NCI-H1092 (cell line): ENCODE measurements at regions not wholly inside any gene's neighbourhood (a gene's known extent, or its start where the extent isn't known, plus 50 kb on each side); places are given as distances from the start of the nearest gene placed in this dataset.

Experiments used
- DNase-seq: peaks from one replicate; lab custom pipeline; 2025; lab: John Stamatoyannopoulos, UW

DNA sequence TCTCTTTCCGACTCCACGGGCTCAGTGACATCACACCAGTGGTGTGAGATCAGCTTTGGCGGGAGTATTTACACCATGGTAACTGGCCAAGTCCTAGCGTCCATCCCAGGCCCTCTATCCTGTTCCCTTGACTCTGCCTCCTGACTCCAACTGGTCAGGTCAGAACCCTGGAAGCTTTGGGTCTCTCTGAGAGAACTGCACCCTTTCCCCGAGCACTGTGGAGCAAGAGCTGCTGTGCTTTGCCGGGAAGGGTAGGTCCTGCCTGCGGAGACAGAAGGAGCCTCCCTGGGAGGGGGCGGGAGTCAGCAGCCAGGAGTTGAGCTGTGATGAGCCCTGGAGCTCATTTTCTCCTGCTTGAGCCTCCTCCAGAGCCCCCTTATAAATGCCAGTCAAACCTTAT lies 212.1 kb upstream of the TNRC6C start:
- DNase-seq = no peak

GRCh38 chr17:77746896-77747554 lies 211.5 kb upstream of the TNRC6C start:
- DNase-seq = no peak

DNA sequence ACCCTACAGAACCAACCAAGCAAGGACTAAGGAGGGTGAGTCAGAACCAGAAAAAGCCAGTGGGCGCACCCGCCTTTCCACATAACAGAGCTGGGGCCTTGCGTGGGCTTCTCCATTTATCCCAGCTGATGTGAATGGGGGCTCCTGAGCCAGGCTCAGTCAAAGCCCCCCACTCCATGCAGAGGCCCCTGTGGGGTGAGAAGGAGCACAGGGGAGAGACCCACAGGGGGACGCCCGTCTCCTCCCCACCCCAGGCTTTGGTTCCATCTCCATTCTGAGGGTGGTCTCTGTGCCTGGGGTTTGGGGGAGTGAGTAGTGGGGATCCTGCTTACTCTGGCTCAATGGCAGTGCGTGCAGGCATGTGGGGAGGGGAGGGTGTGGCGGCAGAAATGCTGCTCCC lies 210.1 kb upstream of the TNRC6C start:
- no peak for DNase-seq

GRCh38 chr17:77749321-77749751 lies 209.2 kb upstream of the TNRC6C start:
- no peak for DNase-seq

- DNase-seq = no peak
Observed at GRCh38 chr17:77749989-77750388, 208.5 kb upstream of the TNRC6C start.

DNA sequence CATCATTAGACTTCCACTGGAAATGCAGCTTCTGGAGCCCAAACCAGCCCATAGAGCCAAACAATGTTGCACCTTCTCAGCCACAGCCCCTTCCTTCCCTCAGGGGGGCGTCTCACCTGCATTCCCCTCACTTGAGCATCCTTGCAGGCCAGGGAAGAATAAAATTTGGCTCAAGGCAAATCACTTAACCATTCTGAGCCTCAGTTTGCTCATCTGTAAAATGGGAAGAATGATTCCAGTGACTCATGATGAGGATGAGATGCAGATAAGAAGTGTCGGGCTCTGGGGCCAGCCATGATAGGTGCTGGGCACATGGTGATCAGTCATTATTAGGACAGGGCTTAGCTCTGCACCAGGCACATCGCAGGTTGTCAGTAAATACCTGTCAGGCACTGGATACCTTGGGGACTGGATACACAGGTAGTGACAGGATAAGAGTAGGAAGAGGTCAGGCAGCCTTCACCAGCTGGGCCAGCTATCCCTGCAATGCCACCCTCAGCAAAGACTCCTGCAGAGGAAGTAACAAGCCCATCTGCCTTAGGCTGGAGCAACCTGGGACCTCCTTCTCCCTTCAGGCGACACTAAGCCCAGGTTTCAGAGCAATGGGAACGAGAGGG lies 208.0 kb upstream of the TNRC6C start:
- DNase-seq = no peak

GRCh38 chr17:77753246-77753645 lies 205.3 kb upstream of the TNRC6C start:
- no peak for DNase-seq

DNA sequence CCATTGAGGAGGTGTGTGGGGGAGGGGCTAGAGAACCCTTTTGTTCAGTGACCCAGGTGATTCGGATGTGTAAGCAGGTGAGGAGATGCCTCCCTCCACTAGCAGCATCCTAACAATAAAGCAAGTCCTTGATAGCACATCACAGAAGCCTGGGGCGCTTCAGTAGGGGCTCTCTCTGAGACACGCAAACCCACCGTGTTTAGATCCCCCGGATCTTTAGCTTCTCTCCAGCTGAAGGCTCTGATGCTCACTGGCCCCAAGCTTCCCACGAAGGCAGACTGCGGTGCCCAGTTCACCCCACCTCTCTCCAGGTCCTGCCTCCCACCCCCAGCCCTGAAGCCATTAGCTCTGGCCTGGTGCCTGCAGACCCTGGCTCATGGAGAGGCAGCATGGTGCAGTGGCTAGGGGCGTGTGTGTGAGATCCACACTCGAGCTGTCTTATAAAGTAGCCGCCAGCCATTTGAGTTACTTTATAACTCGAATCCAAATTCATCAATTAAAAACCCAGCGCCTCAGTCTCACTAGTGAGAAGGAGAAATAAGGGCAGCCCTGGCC lies 204.7 kb upstream of the TNRC6C start:
- no peak for DNase-seq

DNA sequence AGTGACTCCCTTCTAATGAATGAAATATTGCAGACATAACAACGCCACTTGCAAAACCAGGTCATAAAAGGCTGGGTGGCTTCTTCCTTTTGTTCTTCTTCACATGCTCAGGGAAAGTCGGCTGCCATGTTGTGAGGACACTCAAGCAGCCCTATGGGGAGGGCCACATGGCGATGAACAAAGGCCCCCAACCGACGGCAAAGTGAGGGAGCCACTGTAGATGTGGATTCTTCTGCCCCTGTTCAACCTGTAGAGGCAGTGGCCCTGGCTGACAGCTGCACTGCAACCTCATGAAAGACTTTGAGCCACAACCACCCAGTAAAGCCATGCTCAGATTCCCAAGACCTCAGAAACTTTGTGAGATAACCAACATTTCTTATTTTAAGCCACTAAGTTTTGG lies 203.5 kb upstream of the TNRC6C start:
- DNase-seq = no peak

- DNase-seq = no peak
Observed at GRCh38 chr17:77755410-77755963, 203.0 kb upstream of the TNRC6C start.

- no peak for DNase-seq
Observed at GRCh38 chr17:77756028-77756427, 202.5 kb upstream of the TNRC6C start.

DNA sequence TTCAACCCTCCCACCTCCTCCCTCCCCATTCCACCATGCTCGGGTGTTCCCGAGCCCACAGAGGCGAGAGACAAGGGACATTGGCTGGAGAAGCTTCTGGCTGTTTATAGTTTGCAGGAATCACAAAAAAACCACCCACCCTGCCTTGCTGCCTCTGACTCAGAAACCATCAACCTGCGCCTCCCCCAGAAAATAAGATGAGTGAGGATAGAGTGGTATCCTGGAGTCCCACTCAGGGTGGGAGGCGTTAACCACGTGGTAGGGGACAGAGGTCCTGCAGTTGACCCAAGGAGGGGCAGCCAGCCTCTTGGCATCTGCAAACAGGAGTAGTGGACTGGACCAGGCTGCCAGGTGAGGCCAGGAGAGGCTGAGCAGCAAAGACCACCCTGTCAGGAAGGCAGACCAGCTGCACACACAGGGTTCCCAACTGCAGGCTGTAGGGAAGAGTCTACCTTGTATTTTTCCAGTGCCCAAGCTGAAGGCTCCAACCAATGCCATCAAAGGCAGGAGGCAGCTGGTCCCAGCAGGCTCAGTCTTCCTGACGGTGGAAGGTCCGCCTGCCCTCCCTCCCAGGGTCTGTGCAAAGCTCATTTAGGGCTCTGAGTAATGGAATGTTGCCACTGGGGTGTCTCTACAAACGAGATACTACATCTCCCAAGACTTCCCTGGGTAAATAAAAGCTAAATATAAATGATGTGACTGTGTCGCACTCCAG lies 201.5 kb upstream of the TNRC6C start:
- DNase-seq = no peak

DNA sequence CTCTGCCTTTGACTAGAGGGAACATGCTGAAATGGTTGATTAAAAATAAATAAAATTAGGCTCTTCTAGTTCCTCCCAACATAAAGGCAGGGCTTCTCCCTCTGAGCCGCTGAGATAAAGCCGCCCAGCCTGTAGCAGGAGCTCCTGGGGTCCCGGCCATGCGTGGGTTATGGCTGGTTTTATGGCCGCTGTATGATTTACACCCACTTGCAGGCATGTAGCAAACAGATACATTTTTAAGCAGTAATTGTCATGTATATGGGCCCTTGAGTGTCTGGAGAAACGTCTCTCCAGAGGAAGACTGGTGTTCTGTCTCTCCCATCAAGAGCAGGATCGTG lies 201.0 kb upstream of the TNRC6C start:
- DNase-seq = no peak

GRCh38 chr17:77763023-77763422 lies 195.5 kb upstream of the TNRC6C start:
- no peak for DNase-seq

- DNase-seq = no peak
Observed at GRCh38 chr17:77763575-77763974, 194.9 kb upstream of the TNRC6C start.

- DNase-seq = no peak
Observed at GRCh38 chr17:77765292-77765691, 193.2 kb upstream of the TNRC6C start.

DNA sequence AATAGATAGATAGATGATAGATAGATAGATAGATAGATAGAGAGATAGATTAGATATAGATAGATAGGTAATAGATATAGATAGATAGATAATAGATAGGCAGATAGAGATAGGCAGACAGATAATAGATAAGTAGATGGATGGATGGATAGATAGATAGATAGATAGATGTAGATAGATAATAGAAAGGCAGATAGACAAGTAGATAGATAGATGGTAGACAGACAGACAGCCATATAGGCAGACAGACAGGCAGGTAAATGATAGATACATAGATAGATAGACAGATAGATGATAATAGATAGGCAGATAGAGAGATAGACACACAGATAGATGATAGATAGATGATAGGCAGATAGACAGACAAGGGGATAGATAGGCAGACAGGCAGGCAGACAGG lies 191.4 kb upstream of the TNRC6C start:
- DNase-seq = no peak

DNA sequence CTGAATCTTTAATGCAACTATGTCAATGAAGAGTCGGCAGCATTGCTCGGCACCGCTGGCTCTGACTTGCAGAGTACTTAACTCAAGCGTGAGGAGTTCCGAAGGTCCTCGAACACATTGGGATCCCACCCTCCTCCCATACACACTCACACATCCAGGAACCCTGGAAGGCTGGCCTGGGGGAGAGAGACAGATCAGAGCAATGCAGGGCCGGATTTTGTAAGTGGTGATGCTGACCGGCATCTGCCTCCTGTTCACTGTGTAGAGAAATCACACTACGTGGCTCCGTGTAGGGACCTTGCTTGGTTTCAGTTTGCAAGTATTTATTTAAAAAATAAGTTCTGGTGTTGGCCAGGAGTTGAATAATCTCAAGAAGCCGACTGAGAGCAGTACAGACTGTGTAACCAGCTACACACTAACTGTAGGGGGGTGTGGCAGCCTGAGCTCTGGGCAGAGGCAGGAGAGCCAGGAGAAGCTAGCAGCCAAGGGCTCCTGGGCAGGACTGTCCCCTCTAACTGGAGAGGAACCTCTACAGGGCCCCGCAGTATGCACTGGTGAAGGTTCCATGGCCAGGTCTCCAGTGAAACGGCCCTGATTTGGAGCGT lies 190.2 kb upstream of the TNRC6C start:
- DNase-seq = no peak

GRCh38 chr17:77769215-77769614 lies 189.3 kb upstream of the TNRC6C start:
- peak; percentile 55 for DNase-seq

- DNase-seq = no peak
Observed at GRCh38 chr17:77769762-77770161, 188.7 kb upstream of the TNRC6C start.

GRCh38 chr17:77770331-77771105 lies 188.0 kb upstream of the TNRC6C start:
- no peak for DNase-seq

DNA sequence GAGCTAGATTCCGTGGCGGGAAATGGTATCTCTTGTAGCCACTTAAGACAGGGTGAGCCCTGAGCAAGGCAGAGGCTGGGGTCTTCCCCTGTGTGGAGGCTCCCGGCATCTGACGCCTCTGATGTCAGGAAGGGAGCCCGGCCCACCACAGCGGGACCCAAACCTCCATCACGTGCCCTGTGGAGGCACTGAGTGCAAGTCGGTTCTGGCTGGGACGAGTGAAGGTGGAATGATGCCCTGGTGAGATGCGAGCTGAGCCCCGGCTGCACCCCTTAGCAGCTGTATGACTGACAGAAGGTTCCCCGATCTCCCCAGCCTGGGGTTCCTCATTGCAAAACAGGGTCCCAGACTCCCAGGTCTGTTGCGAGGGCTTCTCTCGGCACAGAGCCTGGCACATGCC lies 187.4 kb upstream of the TNRC6C start:
- DNase-seq = no peak
